Hepatocyte (in vitro differentiated cells): ENCODE measurements at regions not wholly inside any gene's neighbourhood (a gene's known extent, or its start where the extent isn't known, plus 50 kb on each side); places are given as distances from the start of the nearest gene placed in this dataset.

Experiments used
- EZH2 ChIP-seq: fragments of 200-600 bp; sonication (generic); IDR thresholded peaks from 2 replicates; pipeline ENCODE4 v1.6.1; 2016; ENCODE audit warnings: antibody characterized with exemption, mild to moderate bottlenecking, borderline replicate concordance
- EZH2phosphoT487 ChIP-seq: fragments of 200-600 bp; sonication (generic); IDR thresholded peaks from one replicate; pipeline ENCODE4 v1.6.1; 2018; ENCODE audit warnings: antibody characterized with exemption, mild to moderate bottlenecking, low read depth, moderate library complexity; ENCODE audit not compliant: unreplicated experiment, severe bottlenecking
- TF ChIP-seq, protein P1 (sequence below): fragments of 200-600 bp; sonication (generic); IDR thresholded peaks from 2 replicates; pipeline ENCODE4 v1.5.1; 2016; ENCODE audit warnings: antibody characterized with exemption, mild to moderate bottlenecking; ENCODE audit not compliant: poor library complexity

DNA sequence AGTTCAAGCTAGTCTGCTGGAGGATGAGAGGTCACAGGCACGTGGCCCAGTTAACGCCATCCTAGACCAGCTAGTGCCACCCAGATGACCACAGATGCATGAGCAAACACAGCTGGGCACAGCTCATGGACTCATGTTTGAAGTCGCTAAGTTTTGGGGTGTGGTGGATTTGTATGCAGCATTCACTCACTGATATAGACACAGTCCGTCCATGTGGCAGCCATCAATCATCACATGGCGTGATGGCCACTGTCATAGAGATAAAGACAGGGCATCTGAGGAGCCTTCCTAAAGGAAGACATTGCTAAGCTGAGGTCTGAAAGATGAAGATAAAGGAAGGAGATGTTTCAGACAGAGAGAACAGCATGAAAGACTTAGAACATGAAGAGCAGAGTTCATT is 154.4 kb upstream of the JAG1 start:
- TF ChIP-seq, protein P1, sequence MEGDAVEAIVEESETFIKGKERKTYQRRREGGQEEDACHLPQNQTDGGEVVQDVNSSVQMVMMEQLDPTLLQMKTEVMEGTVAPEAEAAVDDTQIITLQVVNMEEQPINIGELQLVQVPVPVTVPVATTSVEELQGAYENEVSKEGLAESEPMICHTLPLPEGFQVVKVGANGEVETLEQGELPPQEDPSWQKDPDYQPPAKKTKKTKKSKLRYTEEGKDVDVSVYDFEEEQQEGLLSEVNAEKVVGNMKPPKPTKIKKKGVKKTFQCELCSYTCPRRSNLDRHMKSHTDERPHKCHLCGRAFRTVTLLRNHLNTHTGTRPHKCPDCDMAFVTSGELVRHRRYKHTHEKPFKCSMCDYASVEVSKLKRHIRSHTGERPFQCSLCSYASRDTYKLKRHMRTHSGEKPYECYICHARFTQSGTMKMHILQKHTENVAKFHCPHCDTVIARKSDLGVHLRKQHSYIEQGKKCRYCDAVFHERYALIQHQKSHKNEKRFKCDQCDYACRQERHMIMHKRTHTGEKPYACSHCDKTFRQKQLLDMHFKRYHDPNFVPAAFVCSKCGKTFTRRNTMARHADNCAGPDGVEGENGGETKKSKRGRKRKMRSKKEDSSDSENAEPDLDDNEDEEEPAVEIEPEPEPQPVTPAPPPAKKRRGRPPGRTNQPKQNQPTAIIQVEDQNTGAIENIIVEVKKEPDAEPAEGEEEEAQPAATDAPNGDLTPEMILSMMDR = no peak
- TF ChIP-seq EZH2phosphoT487 (no peak), EZH2 (no peak)
